Fibroblast of the conjunctiva (primary cell): ENCODE measurements at regions not wholly inside any gene's neighbourhood (a gene's known extent, or its start where the extent isn't known, plus 50 kb on each side); places are given as distances from the start of the nearest gene placed in this dataset.
"Not testable (repeated sequence)": the region's sequence is repeated elsewhere in the genome, so short reads cannot be mapped to it uniquely, and the experiment has no call there.

ENCODE experiments used
- DNase-seq: peaks from one replicate; pipeline ENCODE4 v3.0.0-alpha.2; 2010; ENCODE audit warnings: low read depth

DNA sequence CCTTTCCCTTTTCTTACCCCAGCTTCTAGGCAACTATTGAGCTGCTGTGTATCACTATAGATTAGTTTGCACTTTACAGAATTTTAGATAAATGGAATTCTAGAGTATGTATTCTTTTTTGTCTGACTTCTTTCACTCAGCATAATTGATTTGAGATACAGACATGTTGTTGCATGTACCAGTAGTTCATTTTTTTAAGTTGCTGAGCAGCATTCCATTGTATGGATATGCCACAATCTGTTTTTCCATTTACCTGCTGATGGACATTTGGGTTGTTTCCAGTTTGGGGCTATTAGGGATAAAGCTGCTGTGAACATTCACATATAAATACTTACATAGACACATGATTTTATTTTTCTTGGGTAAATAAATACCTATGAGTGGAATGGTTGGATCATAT, 135.7 kb downstream of the IGF1 start:
- no peak for DNase-seq

DNA sequence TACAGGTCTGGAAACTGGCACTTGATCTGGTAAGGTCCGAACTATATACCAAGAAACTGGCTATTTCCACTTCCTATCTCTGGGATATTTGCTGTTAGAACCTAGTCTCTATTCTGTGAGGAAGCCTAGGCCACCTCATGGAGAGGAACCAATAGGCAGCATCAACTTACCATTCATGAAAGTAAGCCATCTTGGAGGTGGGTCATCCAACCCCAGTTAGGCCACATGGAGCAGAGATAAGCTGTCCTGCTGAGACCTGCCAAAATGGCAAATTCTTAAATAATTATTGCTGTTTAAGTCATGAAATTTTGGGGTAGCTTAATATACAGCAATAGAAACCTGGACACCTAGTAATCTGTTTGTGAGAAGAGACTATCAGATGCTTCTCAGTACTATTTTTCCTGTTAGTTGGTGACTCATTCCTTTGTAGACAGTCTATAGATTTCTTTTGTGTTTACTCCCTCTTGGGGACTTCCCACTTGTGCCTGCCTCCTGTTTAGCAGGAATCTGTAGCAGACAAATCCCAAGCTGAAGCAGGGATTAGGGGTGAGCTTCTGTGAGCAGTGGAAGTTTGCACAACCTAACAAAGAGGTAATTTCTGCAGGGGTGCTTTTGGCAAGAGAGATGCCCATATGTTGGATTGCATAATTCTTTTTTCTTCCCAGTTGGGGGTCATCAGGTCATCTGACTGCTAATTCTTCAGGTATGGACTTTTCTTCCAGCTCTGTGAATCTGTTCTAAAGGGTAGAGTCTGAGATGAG, 136.8 kb downstream of the IGF1 start:
- DNase-seq = no peak

DNA sequence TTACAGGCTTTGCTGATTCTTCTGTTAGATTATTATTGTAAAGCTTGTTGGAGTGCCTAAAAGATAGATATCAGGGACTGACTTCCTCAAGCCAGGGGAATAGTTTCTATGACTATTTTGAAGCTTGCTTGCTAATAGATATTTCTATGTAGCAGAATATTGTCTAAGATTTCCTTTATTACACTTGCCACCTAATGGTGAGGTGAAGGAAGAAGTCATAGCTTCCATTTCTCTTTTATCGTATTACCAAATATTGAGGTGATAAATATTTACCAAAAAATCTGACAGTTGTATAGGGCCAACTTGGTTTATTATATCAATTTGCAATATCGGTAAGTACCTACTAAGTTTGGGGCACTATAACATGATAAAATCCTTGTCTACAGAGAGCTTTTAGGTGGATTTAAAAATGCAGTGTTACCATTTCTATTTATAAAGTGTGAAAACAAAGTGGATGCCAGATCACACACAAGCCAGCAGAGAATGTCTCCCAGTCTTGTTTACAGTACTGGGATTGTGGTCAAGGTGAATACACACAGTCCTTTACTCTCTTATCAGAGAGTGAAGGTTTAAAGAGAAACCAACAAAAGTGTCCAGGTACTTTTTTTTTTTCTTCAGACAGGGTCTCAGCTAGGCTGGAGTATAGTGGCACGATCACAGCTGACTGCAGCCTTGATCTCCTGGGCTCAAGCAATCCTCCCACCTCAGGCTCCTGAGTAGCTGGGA, 137.9 kb downstream of the IGF1 start:
- no peak for DNase-seq

DNA sequence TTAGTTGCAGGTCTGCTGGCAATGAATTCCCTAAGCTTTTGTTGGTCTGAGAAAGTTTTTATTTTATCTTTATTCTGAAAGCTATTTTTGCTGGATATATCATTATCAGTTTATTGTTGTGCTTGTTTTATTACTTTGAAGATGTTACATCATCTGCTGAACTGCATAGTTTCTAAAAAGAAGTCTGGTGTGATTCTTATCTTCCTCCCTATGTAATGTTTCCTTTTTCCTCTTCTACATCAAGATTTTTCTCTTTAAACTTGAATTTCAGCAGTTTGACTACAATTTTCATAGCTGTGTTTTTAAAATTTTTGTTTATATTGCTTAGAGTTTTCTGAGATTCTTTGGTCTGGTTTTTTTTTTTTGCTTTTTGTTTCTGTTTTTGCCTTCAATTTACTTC, 137.1 kb upstream of the PMCH start:
- DNase-seq = no peak

DNA sequence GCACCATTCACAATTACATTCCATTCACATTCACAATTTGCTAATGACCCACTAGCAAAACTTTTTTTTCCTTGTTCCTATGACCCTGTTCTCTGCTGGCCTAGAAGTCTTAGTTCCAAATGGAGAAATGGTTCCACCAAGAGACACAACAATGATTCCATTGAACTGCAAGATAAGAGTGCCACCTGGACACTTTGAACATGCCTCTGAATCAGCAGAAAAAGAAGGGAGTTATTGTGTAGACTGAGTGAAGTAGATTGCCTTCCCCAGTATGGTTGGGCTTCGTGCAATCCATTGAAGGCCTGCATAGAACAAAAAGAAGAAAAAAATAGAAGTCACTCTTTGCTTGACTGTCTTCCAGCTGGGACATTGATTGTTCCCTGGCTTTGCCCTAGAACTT, 133.8 kb upstream of the PMCH start:
- DNase-seq = no peak

DNA sequence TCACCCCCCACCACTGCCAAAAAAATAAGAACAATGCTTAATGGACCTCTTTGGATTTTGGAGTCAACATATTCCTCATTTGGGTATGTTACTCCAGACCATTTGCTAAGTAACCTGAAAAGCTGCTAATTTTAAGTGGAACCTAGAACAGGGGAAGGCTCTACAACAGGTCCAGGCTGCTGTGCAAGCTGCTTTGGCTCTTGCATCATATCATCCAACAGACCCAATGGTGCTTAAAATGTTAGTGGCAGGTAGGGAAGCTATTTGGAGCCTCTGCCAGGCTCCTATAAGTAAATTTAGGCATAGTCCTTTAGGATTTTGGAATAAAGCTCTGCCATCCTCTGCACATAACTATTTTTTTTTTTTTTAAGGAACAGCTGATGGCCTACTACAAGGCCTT, 132.2 kb upstream of the PMCH start:
- no peak for DNase-seq

DNA sequence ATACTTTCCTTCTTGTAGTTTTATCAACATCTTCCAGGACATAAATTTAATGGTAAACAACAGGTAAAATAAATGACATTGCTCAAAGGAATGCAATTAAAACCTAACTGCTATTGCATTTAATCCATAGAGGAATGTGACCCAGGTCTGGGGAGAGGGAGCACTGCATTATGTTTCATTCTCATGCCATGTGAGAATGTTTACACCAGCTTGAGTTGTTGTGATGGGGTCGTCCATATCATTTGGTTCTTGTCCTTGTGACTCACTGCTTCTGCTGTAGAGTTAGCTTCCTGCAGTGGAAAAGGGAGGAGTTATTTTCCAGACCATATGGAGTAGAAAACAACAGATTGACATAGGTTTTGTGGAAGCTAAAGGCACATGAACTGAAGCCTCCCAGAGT, 129.3 kb upstream of the PMCH start:
- DNase-seq = no peak

DNA sequence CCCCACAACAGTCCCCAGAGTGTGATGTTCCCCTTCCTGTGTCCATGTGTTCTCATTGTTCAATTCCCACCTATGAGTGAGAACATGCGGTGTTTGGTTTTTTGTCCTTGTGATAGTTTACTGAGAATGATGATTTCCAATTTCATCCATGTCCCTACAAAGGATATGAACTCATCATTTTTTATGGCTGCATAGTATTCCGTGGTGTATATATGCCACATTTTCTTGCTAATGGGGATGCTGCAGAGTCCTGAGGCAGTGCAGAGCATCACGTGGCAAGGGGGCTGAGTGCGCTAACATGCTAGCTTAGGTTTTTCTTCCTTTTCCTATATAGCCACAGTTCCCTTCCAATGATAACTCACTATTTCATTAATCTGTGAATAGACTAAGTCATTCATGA, 127.5 kb upstream of the PMCH start:
- not testable (repeated sequence) for DNase-seq

DNA sequence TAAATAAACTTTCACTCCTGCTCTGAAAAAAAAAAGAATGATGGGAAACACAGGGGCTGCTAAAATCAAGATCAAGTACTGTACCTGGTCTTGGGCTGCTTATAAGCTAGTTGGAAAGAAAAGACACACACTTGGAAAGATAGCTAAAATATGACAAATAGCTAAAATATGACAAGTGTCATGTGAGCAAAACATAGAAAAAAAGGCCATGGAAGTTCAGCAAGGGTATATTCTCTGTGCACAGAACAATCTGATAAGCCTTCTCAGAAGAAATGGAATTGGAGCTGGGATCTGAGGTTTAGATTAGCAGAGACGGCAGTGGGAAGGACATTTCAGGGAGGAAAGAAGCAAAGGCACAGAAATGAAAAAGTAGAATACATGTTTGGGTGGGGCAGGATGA, 126.2 kb upstream of the PMCH start:
- DNase-seq = no peak

DNA sequence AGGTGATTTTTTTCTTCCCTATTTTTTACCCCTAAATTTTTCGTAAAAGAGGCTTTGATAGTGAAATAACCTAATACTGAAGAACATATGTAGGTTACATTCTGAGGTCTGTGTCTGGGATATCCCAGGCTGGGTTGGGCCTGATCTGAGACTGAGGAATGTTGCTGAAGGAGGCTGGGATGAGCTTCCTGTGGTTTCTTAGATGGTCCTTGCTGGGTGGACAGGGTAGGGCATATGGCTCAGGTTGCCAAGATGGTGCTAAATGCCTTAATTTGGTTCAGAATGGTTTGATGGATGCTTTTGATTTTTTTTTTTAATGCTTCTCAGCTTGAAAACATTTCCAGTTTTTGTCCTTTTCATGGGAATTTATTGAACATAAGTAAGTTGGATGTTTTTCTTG, 124.6 kb upstream of the PMCH start:
- no peak for DNase-seq

DNA sequence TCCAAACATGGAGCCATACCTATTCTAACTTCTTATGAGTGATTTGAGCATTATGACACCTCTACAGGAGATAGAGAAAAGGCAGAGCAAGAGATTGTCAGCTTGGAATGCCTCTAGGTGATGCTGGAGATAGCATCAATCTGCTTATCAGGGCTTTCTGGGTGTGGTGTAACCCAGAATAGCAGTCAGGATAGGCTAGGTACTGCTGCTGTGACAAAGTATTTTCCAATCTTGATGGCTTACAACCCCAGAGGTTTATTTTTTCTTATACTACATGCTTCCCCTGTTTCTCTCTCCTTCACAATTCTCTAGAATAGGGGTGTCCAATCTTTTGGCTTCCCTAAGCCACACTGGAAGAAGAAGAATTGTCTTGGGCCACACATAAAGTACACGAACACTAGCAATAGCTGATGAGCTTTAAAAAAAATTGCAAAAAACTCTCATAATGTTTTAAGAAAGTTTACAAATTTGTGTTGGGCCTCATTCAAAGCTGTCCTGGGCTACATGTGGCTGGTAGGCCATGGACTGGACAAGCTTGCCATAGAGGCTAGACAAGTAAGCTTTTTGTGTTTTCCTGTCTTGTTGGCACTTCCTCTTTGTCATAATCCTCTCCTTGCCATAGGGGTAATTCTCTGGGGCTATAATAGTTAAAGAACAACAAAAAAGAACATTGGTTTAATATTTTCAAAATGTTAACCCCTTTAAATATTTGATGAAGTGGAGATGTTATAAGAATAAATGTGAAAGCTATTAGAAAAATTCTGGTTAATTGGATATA, 123.9 kb upstream of the PMCH start:
- DNase-seq = no peak

DNA sequence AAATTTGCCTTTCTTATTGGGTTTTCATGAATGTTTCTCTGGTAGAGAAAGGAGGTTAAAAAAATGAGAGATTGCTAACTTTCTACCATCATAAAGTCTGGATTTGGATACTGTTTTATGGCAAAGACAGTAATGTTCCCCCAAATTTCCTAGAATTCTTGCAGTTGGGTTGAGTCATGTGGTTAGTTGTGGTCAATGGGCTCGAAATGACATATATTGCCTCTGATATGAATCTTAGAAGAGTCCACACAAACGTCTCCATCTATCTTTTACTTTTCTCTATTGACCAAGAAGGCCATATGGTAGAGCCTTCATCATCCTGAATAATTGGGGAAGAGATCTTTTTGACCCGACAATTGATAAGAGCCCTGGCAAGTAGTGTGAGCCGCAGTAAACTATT, 119.5 kb upstream of the PMCH start:
- no peak for DNase-seq

DNA sequence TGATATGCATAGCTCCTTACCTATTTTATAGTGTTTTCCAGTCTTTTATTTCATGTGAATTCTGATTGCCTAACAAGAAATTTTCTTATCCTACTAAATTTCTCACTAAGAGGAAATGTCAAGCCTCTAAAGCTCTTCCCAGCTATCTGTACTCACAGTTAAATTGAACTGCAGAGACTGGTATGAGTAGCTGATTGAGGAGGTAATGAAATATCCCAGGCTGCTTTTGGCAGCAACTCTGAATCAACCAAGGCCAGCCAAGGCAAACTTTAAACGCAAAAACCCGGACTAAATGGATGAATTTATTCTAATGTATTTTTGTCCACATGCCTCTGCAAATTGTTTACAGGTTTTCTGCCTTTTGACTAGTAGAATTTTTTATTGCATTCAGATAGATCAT, 119.1 kb upstream of the PMCH start:
- no peak for DNase-seq

DNA sequence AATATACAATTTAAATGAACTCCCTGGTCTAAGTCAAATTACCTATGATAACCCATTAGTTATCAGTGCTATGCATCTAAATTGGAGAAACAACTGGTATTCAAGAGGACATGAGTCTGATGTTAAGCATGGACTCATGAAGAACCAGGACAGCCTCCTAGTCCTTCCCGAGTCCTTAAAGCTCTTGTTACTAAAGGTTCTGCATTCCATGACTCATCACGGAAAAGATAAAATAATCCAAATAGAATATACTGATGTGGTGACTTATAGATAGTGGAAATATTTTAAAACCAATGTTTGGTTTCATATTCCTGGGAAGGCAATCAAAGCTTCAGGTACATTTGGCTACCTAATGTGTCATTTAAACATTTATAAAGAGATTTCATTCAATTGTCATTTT, 117.2 kb upstream of the PMCH start:
- no peak for DNase-seq

DNA sequence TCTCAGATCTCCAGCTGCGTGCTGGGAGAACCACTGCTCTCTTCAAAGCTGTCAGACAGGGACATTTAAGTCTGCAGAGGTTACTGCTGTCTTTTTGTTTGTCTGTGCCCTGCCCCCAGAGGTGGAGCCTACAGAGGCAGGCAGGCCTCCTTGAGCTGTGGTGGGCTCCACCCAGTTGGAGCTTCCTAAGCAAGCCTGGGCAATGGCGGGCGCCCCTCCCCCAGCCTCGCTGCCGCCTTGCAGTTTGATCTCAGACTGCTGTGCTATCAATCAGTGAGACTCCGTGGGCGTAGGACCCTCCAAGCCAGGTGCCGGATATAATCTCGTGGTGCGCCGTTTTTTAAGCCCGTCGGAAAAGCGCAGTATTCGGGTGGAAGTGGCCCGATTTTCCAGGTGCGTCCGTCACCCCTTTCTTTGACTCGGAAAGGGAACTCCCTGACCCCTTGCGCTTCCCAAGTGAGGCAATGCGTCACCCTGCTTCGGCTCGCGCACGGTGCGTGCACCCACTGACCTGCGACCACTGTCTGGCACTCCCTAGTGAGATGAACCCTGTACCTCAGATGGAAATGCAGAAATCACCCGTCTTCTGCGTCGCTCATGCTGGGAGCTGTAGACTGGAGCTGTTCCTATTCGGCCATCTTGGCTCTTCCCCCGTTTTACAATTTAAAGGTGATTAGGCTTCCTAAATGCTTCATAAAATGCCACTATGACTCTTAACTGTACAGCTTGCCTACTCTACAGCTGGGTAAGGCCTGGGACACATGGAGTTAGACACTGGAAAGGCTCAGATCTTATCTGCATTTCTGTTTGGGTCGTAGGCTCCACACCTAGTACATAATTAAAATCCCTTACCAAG, 115.7 kb upstream of the PMCH start:
- not testable (repeated sequence) for DNase-seq

DNA sequence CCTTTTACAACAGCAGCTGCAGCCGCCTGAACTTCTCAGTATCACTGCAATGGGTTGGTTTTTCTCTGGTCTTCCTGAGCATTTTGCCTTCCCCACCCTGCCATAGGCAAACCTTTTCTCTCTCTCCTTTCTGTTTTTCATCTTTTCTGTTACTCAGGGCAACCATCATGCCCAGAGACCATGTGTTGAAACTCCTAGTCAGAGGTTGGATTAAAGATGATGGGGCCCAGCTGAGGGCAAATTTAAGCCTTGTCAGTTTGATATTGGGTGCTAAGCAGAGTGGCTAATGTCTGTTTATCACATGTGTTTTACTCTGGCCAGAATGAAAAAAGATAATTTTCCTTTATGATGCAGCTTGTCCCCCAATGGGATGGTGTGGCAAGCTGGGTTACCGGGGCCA, 107.9 kb upstream of the PMCH start:
- no peak for DNase-seq

DNA sequence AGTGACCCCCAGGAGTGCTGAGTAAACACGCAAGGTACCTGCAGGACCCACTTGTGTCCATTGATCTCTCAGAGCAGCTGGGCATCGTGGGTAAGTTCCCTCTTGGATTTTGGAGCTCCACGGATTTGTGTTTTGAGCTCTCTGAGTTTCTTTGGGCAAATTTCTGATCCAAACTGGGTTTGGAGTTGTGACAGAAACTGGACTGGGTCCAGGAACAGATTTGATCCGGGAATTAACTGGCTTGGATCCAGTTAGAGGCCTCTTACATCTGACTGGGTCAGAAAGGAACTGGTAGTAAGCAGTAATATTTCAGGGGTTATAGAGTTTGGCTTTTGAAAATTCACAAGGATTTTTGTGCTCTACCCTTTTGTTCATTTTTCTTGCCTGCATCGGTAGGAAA, 107.0 kb upstream of the PMCH start:
- not testable (repeated sequence) for DNase-seq

DNA sequence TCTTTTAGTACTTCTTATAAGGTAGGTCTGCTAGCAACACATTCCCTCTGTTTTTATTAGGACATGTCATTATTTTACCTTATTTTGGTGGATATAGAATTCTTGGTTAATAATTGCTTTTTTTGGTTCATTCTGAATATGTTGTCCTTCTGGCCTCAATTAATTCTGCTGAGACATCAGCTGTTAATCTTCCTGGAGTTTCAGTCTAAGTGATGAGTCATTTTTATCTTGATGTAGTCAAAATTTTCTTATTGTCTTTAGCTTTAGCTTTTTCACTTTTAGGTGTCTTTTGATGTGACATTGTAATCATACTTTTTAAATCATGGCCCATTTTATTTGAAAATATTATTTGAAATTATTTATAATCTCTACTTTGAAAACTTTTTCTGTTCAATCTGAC, 104.9 kb upstream of the PMCH start:
- DNase-seq = no peak

DNA sequence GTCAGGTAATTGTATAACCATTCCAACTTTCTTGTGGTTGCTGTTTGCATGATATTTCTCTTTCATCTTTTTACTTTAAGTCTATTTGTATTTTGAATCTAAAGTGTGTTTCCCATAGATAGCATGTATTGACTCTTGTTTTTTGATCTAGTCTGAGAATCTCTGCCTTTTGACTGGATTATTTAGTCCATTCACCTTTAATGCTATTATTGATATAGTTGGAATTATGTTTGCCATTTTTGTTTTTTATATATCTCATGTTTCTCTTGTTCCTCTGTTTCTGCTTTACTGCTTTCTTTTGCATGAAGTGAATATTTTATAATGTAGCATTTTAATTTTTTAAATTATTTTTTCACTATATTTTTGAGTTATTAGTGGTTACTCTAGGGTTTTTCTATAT, 103.9 kb upstream of the PMCH start:
- no peak for DNase-seq

DNA sequence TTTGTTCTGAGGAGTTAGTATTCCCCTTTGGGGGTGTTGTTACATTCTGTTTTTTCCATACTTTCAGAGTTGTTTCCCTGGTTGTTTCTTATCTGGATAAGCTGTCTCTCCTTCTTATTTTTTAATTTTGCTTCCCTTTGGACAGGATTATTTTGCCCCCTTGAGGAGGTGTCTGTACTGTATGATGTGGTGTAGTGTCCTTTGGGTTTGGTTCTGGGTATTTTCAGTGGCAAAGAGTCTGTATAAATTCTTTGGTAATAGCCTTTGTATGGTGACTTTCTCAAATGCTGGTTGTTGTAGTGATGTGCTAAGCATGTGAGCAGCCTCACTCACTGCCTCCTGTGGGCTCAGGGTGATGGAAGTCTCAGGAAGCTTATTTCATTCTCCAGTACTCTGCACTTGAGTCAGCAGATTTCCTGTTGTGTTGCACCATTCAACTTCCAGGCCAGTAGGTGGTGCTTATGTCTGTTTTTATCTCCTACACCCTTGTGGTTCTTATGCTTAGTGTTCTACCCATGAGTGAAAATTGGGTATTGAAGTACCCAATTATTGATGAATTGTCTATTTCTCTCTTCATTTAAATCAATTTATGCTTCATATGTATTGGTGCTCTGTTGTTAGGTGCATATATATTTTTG, 103.3 kb upstream of the PMCH start:
- peak; percentile 6 for DNase-seq

DNA sequence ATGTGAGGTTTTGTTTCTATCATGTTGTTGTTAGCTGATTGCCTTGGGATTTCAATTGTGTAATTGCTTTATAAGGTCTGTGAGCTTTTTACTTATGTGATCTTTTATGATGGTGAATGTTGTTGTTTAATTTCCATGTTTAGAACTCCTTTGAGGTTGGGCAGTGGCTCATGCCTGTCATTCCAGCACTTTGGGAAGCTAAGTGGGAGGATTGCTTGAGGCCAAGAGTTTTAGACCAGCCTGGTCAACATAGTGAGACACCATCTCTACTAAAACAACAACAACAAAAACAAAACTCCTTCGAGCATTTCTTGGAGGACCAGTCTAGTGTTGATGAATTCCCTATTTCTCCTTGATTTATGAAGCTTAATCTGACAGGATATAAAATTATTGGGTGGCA, 102.1 kb upstream of the PMCH start:
- DNase-seq = no peak

DNA sequence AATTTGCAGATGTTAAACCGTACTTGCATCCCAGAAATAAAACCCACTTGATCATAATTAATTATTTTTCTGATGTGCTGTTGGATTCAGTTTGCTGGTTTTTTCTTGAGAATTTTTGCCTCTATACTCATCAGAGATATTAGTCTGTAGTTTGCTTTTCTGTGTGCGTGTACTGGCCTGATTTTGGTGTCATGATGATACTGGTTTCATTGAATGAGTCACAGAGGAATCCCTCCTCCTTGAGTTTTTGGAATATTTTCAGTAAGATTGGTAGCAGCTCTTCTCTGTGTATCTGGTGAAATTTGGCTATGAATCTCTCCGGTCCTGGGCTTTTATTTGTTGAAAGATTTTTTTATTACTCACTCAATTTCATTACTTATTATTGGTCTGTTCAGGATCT, 100.4 kb upstream of the PMCH start:
- DNase-seq = no peak
